ENCODE measurements at regions not wholly inside any gene's neighbourhood (a gene's known extent, or its start where the extent isn't known, plus 50 kb on each side); places are given as distances from the start of the nearest gene placed in this dataset.

- TF ChIP-seq CTCF (IDR thresholded peaks at IDR 0.05; ENCODE audit: poor library complexity, severe bottlenecking) (no peak), RAD21 (conservative IDR thresholded peaks at IDR 0.05) (no peak), POLR2AphosphoS5 (IDR thresholded peaks at IDR 0.05) (no peak), MXI1 (conservative IDR thresholded peaks at IDR 0.05; ENCODE audit: poor library complexity, severe bottlenecking) (no peak), EZH2 (IDR thresholded peaks at IDR 0.05; ENCODE audit: borderline replicate concordance, insufficient read depth, low read length, poor library complexity, severe bottlenecking) (no peak)
These were observed 511.3 kb downstream of the TLR4 start for GRCh38 chr9:118215549-118215948.

Data from neural cell (in vitro differentiated cells).